Tibial nerve (tissue), 4 donors: ENCODE measurements at regions not wholly inside any gene's neighbourhood (a gene's known extent, or its start where the extent isn't known, plus 50 kb on each side); places are given as distances from the start of the nearest gene placed in this dataset.
"Not testable (repeated sequence)": the region's sequence is repeated elsewhere in the genome, so short reads cannot be mapped to it uniquely, and the experiment has no call there.

Experiments used
- DNase-seq, 2 donors: peaks; one replicate each; pipeline ENCODE4 v3.0.0-alpha.2; 2019; ENCODE audit warnings: low spot score in 2 of 2
- H3K27ac ChIP-seq, 4 donors: fragments of 200-600 bp; sonication (generic) in 3 of 4; one replicate each; pipeline ENCODE4 v1.5.1; 2017 to 2019; ENCODE audit warnings: mild to moderate bottlenecking in 1 of 4
- H3K27me3 ChIP-seq, 2 donors: fragments of 200-600 bp; sonication (generic) in 1 of 2; one replicate each; pipeline versions ENCODE4 v1.5.1 to v1.6.0; 2017 to 2019
- H3K36me3 ChIP-seq, 3 donors: fragments of 200-600 bp; sonication (generic); one replicate each; pipeline ENCODE4 v1.5.1; 2018 to 2019
- H3K4me1 ChIP-seq, 4 donors: fragments of 200-600 bp; sonication (generic) in 3 of 4; one replicate each; pipeline ENCODE4 v1.5.1; 2017 to 2019
- H3K4me3 ChIP-seq, 4 donors: fragments of 200-600 bp; sonication (generic) in 3 of 4; one replicate each; pipeline ENCODE4 v1.5.1; 2017 to 2019; ENCODE audit warnings: mild to moderate bottlenecking in 1 of 4, moderate library complexity in 1 of 4
- H3K9me3 ChIP-seq, 4 donors: fragments of 200-600 bp; sonication (generic) in 3 of 4; one replicate each; pipeline ENCODE4 v1.5.1; 2017 to 2019
- CTCF ChIP-seq, 5 experiments: fragments of 200-600 bp in 3 of 5; fragments of 450-650 bp in 2 of 5; sonication (generic) in 3 of 5; IDR thresholded peaks; one replicate each; pipeline ENCODE4 v1.5.1; 2016 to 2019; ENCODE audit warnings: antibody characterized with exemption in 5 of 5, mild to moderate bottlenecking in 3 of 5, moderate library complexity in 2 of 5
- EP300 ChIP-seq, 2 donors: sonication (generic); formaldehyde crosslinking; IDR thresholded peaks; one replicate each; pipeline ENCODE4 v1.6.1; 2017; ENCODE audit warnings: antibody characterized with exemption in 2 of 2, mild to moderate bottlenecking in 1 of 2
- POLR2A ChIP-seq, 2 donors: fragments of 450-650 bp; IDR thresholded peaks; one replicate each; pipeline ENCODE4 v1.6.1; 2017; ENCODE audit warnings: antibody characterized with exemption in 2 of 2, mild to moderate bottlenecking in 2 of 2, moderate library complexity in 2 of 2
- WGBS, 2 donors: methylation state at CpG; one replicate each; pipeline ENCODE4 v1.1.5; 2018; 5-methylcytosine and 5-hydroxymethylcytosine counted together

- Histone ChIP-seq H3K27ac (no peak overlapping the region), H3K4me3 (no peak overlapping the region), H3K4me1 (no peaks in the 10 kb centered on the region), H3K27me3 (no peaks in the 10 kb centered on the region), H3K36me3 (no peaks in the 10 kb centered on the region), H3K9me3 (no peaks in the 10 kb centered on the region)
- WGBS, 2 donors = 94 to 96% methylated on average over 13 of the region's 13 CpGs
- no peak for DNase-seq
- TF ChIP-seq POLR2A (IDR thresholded peaks at IDR 0.05) = no peak
- no peak for TF ChIP-seq EP300 (IDR thresholded peaks at IDR 0.05)
- no peak for TF ChIP-seq CTCF (IDR thresholded peaks at IDR 0.05)
These were observed 1424.1 kb downstream of the SLITRK1 start for GRCh38 chr13:82458169-82458568.

- not testable (repeated sequence) for H3K27me3 ChIP-seq, DNase-seq
- WGBS, 2 donors = 83% methylated on average over 13 of the region's 13 CpGs
These were observed 1424.7 kb downstream of the SLITRK1 start for GRCh38 chr13:82457548-82457947.

GRCh38 chr13:82447416-82448077 is 1434.7 kb downstream of the SLITRK1 start:
- no peaks in the 10 kb centered on the region for H3K9me3 ChIP-seq
- WGBS, 2 donors = 77 to 82% methylated on average over 1 of the region's 1 CpG
- no peak overlapping the region for H3K4me3 ChIP-seq
- DNase-seq = no peak
- H3K27ac ChIP-seq = no peak overlapping the region
- no peaks in the 10 kb centered on the region for H3K36me3 ChIP-seq
- no peaks in the 10 kb centered on the region for H3K27me3 ChIP-seq
- TF ChIP-seq CTCF (IDR thresholded peaks at IDR 0.05) (no peak), POLR2A (IDR thresholded peaks at IDR 0.05) (no peak), EP300 (IDR thresholded peaks at IDR 0.05) (no peak)
- no peaks in the 10 kb centered on the region for H3K4me1 ChIP-seq

More at GRCh38 chr13:82457548-82457947, 1424.7 kb downstream of the SLITRK1 start:
- not testable (repeated sequence) for H3K4me3 ChIP-seq, H3K4me1 ChIP-seq, H3K27ac ChIP-seq, H3K36me3 ChIP-seq, H3K9me3 ChIP-seq

- H3K27me3 ChIP-seq = no peaks in the 10 kb centered on the region
- H3K27ac ChIP-seq = no peak overlapping the region
- peaks cover 0 to 7% (median 0%) of the 10 kb centered on the region in 4 donors for H3K9me3 ChIP-seq
- no peaks in the 10 kb centered on the region for H3K4me1 ChIP-seq
- no peaks in the 10 kb centered on the region for H3K36me3 ChIP-seq
- no peak for TF ChIP-seq CTCF (IDR thresholded peaks at IDR 0.05)
- no peak for TF ChIP-seq EP300 (IDR thresholded peaks at IDR 0.05)
- DNase-seq = no peak
- WGBS, 2 donors = 0 to 11% methylated on average over 1 of the region's 1 CpG
- H3K4me3 ChIP-seq = no peak overlapping the region
These were observed 1442.9 kb downstream of the SLITRK1 start for GRCh38 chr13:82439159-82439904.

GRCh38 chr13:82438320-82438719 is 1444.0 kb downstream of the SLITRK1 start:
- DNase-seq = no peak
- H3K4me1 ChIP-seq = no peaks in the 10 kb centered on the region
- H3K27me3 ChIP-seq = no peaks in the 10 kb centered on the region
- no peak overlapping the region for H3K4me3 ChIP-seq
- H3K36me3 ChIP-seq = no peaks in the 10 kb centered on the region
- WGBS, 2 donors = 56 to 63% methylated on average over 1 of the region's 1 CpG
- H3K9me3 ChIP-seq = peaks cover 0 to 7% (median 0%) of the 10 kb centered on the region in 4 donors
- no peak overlapping the region for H3K27ac ChIP-seq
- no peak for TF ChIP-seq POLR2A (IDR thresholded peaks at IDR 0.05)
- no peak for TF ChIP-seq CTCF (IDR thresholded peaks at IDR 0.05)
- no peak for TF ChIP-seq EP300 (IDR thresholded peaks at IDR 0.05)
